ENCODE measurements at regions not wholly inside any gene's neighbourhood (a gene's known extent, or its start where the extent isn't known, plus 50 kb on each side); places are given as distances from the start of the nearest gene placed in this dataset.
A peak's percentile ranks its signal among the peaks of the same experiment; 100 is the strongest.

DNA sequence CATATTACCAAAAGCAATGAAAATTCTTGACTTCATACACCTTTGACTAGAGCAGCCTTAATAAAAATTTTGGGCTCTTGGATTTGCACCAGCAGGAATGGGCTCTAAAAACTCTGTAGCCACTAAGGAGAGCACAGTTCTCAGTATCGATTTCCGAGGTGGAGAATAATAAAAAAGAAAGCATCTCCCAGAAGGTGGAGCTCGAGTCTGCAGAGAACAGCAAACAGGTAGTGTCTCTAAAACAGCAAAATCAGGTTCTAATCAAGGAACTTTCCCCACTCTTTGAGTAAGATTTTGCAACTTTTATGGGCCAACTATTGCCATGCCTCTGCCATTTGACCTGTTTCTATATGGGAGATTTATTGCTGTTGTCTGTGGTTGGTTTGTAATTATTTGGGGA lies 258.7 kb upstream of the GPC6 start:
- Histone ChIP-seq H3K36me3 (ENCODE audit: control insufficient read depth, insufficient read depth, low read length) (no peaks in the 10 kb centered on the region), H3K79me1 (ENCODE audit: low read depth in 1 of 2, low read length in 2 of 2) (no peaks in the 10 kb centered on the region), H2AFZ (replicated peaks; ENCODE audit: low read length, poor library complexity) (no peak overlapping the region), H3K4me1 (ENCODE audit: control insufficient read depth, insufficient read depth, low read length) (no peaks in the 10 kb centered on the region), H3K9me3 (ENCODE audit: control insufficient read depth, insufficient read depth, low read length) (no peaks in the 10 kb centered on the region), H3K4me2 (ENCODE audit: low read depth, low read length) (no peak overlapping the region), H4K5ac (ENCODE audit: low read depth, low read length) (no peak overlapping the region), H3K4ac (ENCODE audit: low read depth, low read length) (no peak overlapping the region), H3K18ac (ENCODE audit: low read depth, low read length) (no peak overlapping the region), H3K9ac (ENCODE audit: low read depth, low read length) (no peak overlapping the region), H3K4me3 (ENCODE audit: insufficient read depth, low read depth, low read length) (no peak overlapping the region), H3K14ac (replicated peaks; ENCODE audit: low read depth, low read length) (no peak overlapping the region), H2BK20ac (ENCODE audit: low read depth, low read length) (no peak overlapping the region), H3K27me3 (ENCODE audit: control insufficient read depth, insufficient read depth, low read length) (no peaks in the 10 kb centered on the region), H4K8ac (ENCODE audit: low read depth in 2 of 2, low read length in 2 of 2) (no peak overlapping the region), H3K27ac (ENCODE audit: insufficient read depth, low read length) (no peak overlapping the region), H3K56ac (ENCODE audit: extremely low read depth, insufficient read depth, low read length) (no peak overlapping the region), H2AK5ac (ENCODE audit: low read depth, low read length) (no peak overlapping the region), H3K23ac (ENCODE audit: low read depth, low read length) (no peak overlapping the region), H2BK15ac (ENCODE audit: low read depth, low read length) (no peak overlapping the region), H4K20me1 (ENCODE audit: insufficient read depth, low read length) (no peaks in the 10 kb centered on the region), H3K9me1 (ENCODE audit: insufficient read depth, low read length) (no peaks in the 10 kb centered on the region), H2BK120ac (ENCODE audit: low read depth, low read length) (no peak overlapping the region), H2AK9ac (replicated peaks; ENCODE audit: low read depth, low read length, poor library complexity) (no peak overlapping the region), H2BK5ac (ENCODE audit: low read depth, low read length, poor library complexity, severe bottlenecking) (no peak overlapping the region), H4K91ac (ENCODE audit: insufficient read depth, low read depth, low read length) (no peak overlapping the region)
- WGBS, 2 experiments (ENCODE audit: extremely low coverage in 2 of 2, insufficient read length in 1 of 2), result no CpG with 5 or more reads among the region's 3 CpGs
- DNase-seq (peak; percentile 16), ATAC-seq (ENCODE audit: low read depth) (0 out of 2 replicates have a peak, but pooled peaks have one; percentile 35)
- no peak for TF ChIP-seq MAFK (IDR thresholded peaks at IDR 0.05; ENCODE audit: low read depth, low read length)
- no peak for TF ChIP-seq RFX5 (IDR thresholded peaks at IDR 0.05; ENCODE audit: low read depth, low read length)
- TF ChIP-seq BHLHE40 (IDR thresholded peaks at IDR 0.05; ENCODE audit: low read depth, low read length), result no peak
- no peak for TF ChIP-seq FOS (IDR thresholded peaks at IDR 0.05; ENCODE audit: low read depth, low read length)
- TF ChIP-seq SMC3 (IDR thresholded peaks at IDR 0.05; ENCODE audit: low read depth, low read length), result peak; percentile 45; the same call in 1 of the 2 replicates
- peak; percentile 46 for TF ChIP-seq CTCF (conservative IDR thresholded peaks at IDR 0.05; ENCODE audit: low read depth, low read length)
- TF ChIP-seq RAD21 (IDR thresholded peaks at IDR 0.05; ENCODE audit: low read length), result peak; percentile 62
- TF ChIP-seq NFE2L2 (IDR thresholded peaks at IDR 0.05; ENCODE audit: low read depth, low read length), result no peak
- in situ Hi-C loops (cut with MboI; ENCODE audit: low sequenced_read_pairs) (no loop called here), intact Hi-C loops (cut with micrococcal nuclease) (loop anchor here (10.0 kb wide), 1 partner anchor 257 kb away; the partner anchor contains the start of gene GPC6), dilution Hi-C loops (cut with HindIII; ENCODE audit: low sequenced_read_pairs, unreplicated experiment) (no loop called here)
- POLR2A ChIA-PET (ENCODE audit: unreplicated experiment), result no interaction called here
- BruUV-seq (replicated peaks), result no TSS peak
- CTCF ChIA-PET, result interaction anchor here (0.7 to 1.4 kb wide), 2 partner anchors 11 to 1174 kb away, joined by 3 read pairs; no protein-coding TSS in a partner anchor
